Neural progenitor cell (in vitro differentiated cells): ENCODE measurements at regions not wholly inside any gene's neighbourhood (a gene's known extent, or its start where the extent isn't known, plus 50 kb on each side); places are given as distances from the start of the nearest gene placed in this dataset.

Experiments used
- DNase-seq: peaks from one replicate; pipeline ENCODE4 v3.0.0-alpha.2; 2016; ENCODE audit warnings: low spot score
- H2AFZ ChIP-seq: fragments of 200-600 bp; sonication (generic); replicated peaks from 2 replicates; pipeline ENCODE4 v1.6.1; 2016; ENCODE audit warnings: antibody characterized with exemption
- H3F3A ChIP-seq: fragments of 200-600 bp; sonication (generic); 2 replicates; pipeline ENCODE4 v1.6.1; 2016; ENCODE audit warnings: antibody characterized with exemption, low read depth
- H3K27ac ChIP-seq: fragments of 200-600 bp; sonication (generic); 2 replicates; pipeline ENCODE4 v1.5.1; 2016; ENCODE audit warnings: mild to moderate bottlenecking
- H3K27me3 ChIP-seq: fragments of 200-600 bp; sonication (generic); 2 replicates; pipeline ENCODE4 v1.6.1; 2016; ENCODE audit warnings: mild to moderate bottlenecking, moderate library complexity
- H3K36me3 ChIP-seq: fragments of 200-600 bp; sonication (generic); 2 replicates; pipeline ENCODE4 v1.5.1; 2016
- H3K4me1 ChIP-seq: fragments of 200-600 bp; sonication (generic); 2 replicates; pipeline ENCODE4 v1.6.1; 2016; ENCODE audit warnings: mixed run types
- H3K4me2 ChIP-seq: fragments of 200-600 bp; sonication (generic); 2 replicates; pipeline ENCODE4 v1.6.1; 2016
- H3K4me3 ChIP-seq: fragments of 200-600 bp; sonication (generic); 2 replicates; pipeline ENCODE4 v1.5.1; 2016
- H3K79me2 ChIP-seq: fragments of 200-600 bp; sonication (generic); 2 replicates; pipeline ENCODE4 v1.6.1; 2016; ENCODE audit warnings: low read depth
- H3K9ac ChIP-seq: fragments of 200-600 bp; sonication (generic); 2 replicates; pipeline ENCODE4 v1.6.1; 2016
- H3K9me3 ChIP-seq: fragments of 200-600 bp; sonication (generic); 2 replicates; pipeline ENCODE4 v1.5.1; 2016; ENCODE audit warnings: low read depth
- H4K20me1 ChIP-seq: fragments of 200-600 bp; sonication (generic); 2 replicates; pipeline ENCODE4 v1.6.1; 2016; ENCODE audit warnings: low read depth
- H3K27ac Mint-ChIP-seq: 3 replicates; pipeline ENCODE4 v1.8.0; 2021; ENCODE audit warnings: mixed read lengths
- H3K27me3 Mint-ChIP-seq: 2 replicates; pipeline ENCODE4 v1.8.0; 2022; ENCODE audit warnings: low read depth, mild to moderate bottlenecking, inconsistent platforms, moderate library complexity, mixed read lengths; ENCODE audit not compliant: insufficient read depth
- H3K36me3 Mint-ChIP-seq: 3 replicates; pipeline ENCODE4 v1.8.0; 2021; ENCODE audit warnings: mixed read lengths
- H3K4me1 Mint-ChIP-seq: 3 replicates; pipeline ENCODE4 v1.8.0; 2021; ENCODE audit warnings: mixed read lengths
- H3K4me3 Mint-ChIP-seq: 3 replicates; pipeline ENCODE4 v1.8.0; 2021; ENCODE audit warnings: mild to moderate bottlenecking, moderate library complexity, mixed read lengths
- H3K9me3 Mint-ChIP-seq: 3 replicates; pipeline ENCODE4 v1.8.0; 2020; ENCODE audit warnings: mixed read lengths
- CTCF ChIP-seq: fragments of 200-600 bp; sonication (generic); IDR thresholded peaks from 2 replicates; pipeline ENCODE4 v1.5.1; 2017; ENCODE audit warnings: antibody characterized with exemption, mild to moderate bottlenecking
- EZH2 ChIP-seq: fragments of 200-600 bp; sonication (generic); IDR thresholded peaks from 2 replicates; pipeline ENCODE4 v1.6.1; 2017; ENCODE audit warnings: antibody characterized with exemption, mild to moderate bottlenecking, moderate library complexity
- EZH2phosphoT487 ChIP-seq: fragments of 200-600 bp; sonication (generic); IDR thresholded peaks from 2 replicates; pipeline ENCODE4 v1.6.1; 2017; ENCODE audit warnings: antibody characterized with exemption

GRCh38 chr4:43457866-43458265, 565.4 kb downstream of the GRXCR1 start:
- Histone ChIP-seq H3K9me3 (no peaks in the 10 kb centered on the region), H3K4me2 (no peak overlapping the region), H3K27ac (no peak overlapping the region), H3F3A (peaks cover 4% of the 10 kb centered on the region), H2AFZ (no peak overlapping the region), H3K4me1 (peaks cover 7% of the 10 kb centered on the region), H3K36me3 (no peaks in the 10 kb centered on the region), H3K9ac (no peak overlapping the region), H3K27me3 (no peaks in the 10 kb centered on the region), H3K4me3 (no peak overlapping the region), H3K79me2 (no peaks in the 10 kb centered on the region), H4K20me1 (no peaks in the 10 kb centered on the region)
- no peaks in the 10 kb centered on the region for H3K27me3 Mint-ChIP-seq
- no peaks in the 10 kb centered on the region for H3K4me1 Mint-ChIP-seq
- H3K27ac Mint-ChIP-seq, result no peak overlapping the region
- H3K4me3 Mint-ChIP-seq, result no peak overlapping the region
- DNase-seq, result no peak
- no peaks in the 10 kb centered on the region for H3K36me3 Mint-ChIP-seq
- H3K9me3 Mint-ChIP-seq, result no peaks in the 10 kb centered on the region
- TF ChIP-seq EZH2phosphoT487, result no peak
- no peak for TF ChIP-seq CTCF
- TF ChIP-seq EZH2, result no peak

GRCh38 chr4:43458293-43458692, 565.8 kb downstream of the GRXCR1 start:
- Mint-ChIP-seq H3K4me1 (no peaks in the 10 kb centered on the region), H3K27ac (no peak overlapping the region), H3K27me3 (no peaks in the 10 kb centered on the region), H3K4me3 (no peak overlapping the region), H3K36me3 (no peaks in the 10 kb centered on the region), H3K9me3 (no peaks in the 10 kb centered on the region)
- H3K36me3 ChIP-seq, result no peaks in the 10 kb centered on the region
- no peaks in the 10 kb centered on the region for H3K79me2 ChIP-seq
- no peaks in the 10 kb centered on the region for H3K27me3 ChIP-seq
- no peak for TF ChIP-seq EZH2
- TF ChIP-seq EZH2phosphoT487, result no peak
- no peak for TF ChIP-seq CTCF
- no peak overlapping the region for H3K4me3 ChIP-seq
- no peaks in the 10 kb centered on the region for H3K9me3 ChIP-seq
- H3K27ac ChIP-seq, result no peak overlapping the region
- no peaks in the 10 kb centered on the region for H3F3A ChIP-seq
- no peak overlapping the region for H2AFZ ChIP-seq
- no peaks in the 10 kb centered on the region for H4K20me1 ChIP-seq
- DNase-seq, result no peak
- H3K9ac ChIP-seq, result no peak overlapping the region
- H3K4me2 ChIP-seq, result no peak overlapping the region
- H3K4me1 ChIP-seq, result peaks cover 7% of the 10 kb centered on the region

GRCh38 chr4:43471950-43472349, 579.4 kb downstream of the GRXCR1 start:
- H3K36me3 Mint-ChIP-seq, result no peaks in the 10 kb centered on the region
- Histone ChIP-seq H3F3A (no peaks in the 10 kb centered on the region), H3K4me1 (no peaks in the 10 kb centered on the region), H3K79me2 (no peaks in the 10 kb centered on the region), H3K4me2 (no peak overlapping the region), H2AFZ (no peak overlapping the region), H3K4me3 (no peak overlapping the region), H3K36me3 (no peaks in the 10 kb centered on the region), H3K9ac (no peak overlapping the region), H3K9me3 (peaks cover 17% of the 10 kb centered on the region), H4K20me1 (no peaks in the 10 kb centered on the region), H3K27ac (no peak overlapping the region), H3K27me3 (no peaks in the 10 kb centered on the region)
- H3K4me3 Mint-ChIP-seq, result no peak overlapping the region
- no peaks in the 10 kb centered on the region for H3K27me3 Mint-ChIP-seq
- H3K27ac Mint-ChIP-seq, result no peak overlapping the region
- TF ChIP-seq CTCF (peak; percentile 9), EZH2 (no peak)
- H3K4me1 Mint-ChIP-seq, result no peaks in the 10 kb centered on the region
- peaks cover 24% of the 10 kb centered on the region for H3K9me3 Mint-ChIP-seq
- DNase-seq, result no peak

GRCh38 chr4:43481526-43481925, 589.0 kb downstream of the GRXCR1 start:
- peaks cover 2% of the 10 kb centered on the region for H3K27me3 Mint-ChIP-seq
- H3K4me2 ChIP-seq, result no peak overlapping the region
- no peak overlapping the region for H3K4me3 Mint-ChIP-seq
- no peaks in the 10 kb centered on the region for H3K36me3 Mint-ChIP-seq
- H3K4me1 Mint-ChIP-seq, result no peaks in the 10 kb centered on the region
- H3K9me3 ChIP-seq, result no peaks in the 10 kb centered on the region
- TF ChIP-seq EZH2 (no peak), EZH2phosphoT487 (no peak), CTCF (no peak)
- no peak for DNase-seq
- H4K20me1 ChIP-seq, result no peaks in the 10 kb centered on the region
- H3K27ac Mint-ChIP-seq, result no peak overlapping the region
- H3K9ac ChIP-seq, result no peak overlapping the region
- H3K4me3 ChIP-seq, result no peak overlapping the region
- H2AFZ ChIP-seq, result no peak overlapping the region
- H3K27me3 ChIP-seq, result no peaks in the 10 kb centered on the region
- no peaks in the 10 kb centered on the region for H3K4me1 ChIP-seq
- H3K79me2 ChIP-seq, result no peaks in the 10 kb centered on the region
- no peaks in the 10 kb centered on the region for H3K9me3 Mint-ChIP-seq
- H3F3A ChIP-seq, result no peaks in the 10 kb centered on the region
- H3K36me3 ChIP-seq, result peaks cover 4% of the 10 kb centered on the region
- H3K27ac ChIP-seq, result no peak overlapping the region
